Liver (tissue), 8 donors: ENCODE measurements at regions not wholly inside any gene's neighbourhood (a gene's known extent, or its start where the extent isn't known, plus 50 kb on each side); places are given as distances from the start of the nearest gene placed in this dataset.

Source experiments
- DNase-seq: peaks from one replicate; pipeline ENCODE4 v3.0.0-alpha.2; 2017; ENCODE audit warnings: low spot score
- H3K27ac ChIP-seq, 2 donors: one replicate each; pipeline ENCODE4 v1.7.0; 2013; ENCODE audit warnings: inconsistent platforms in 2 of 2, low read length in 2 of 2, control low read depth in 1 of 2, low read depth in 1 of 2, mild to moderate bottlenecking in 1 of 2
- H3K27me3 ChIP-seq, 4 donors: one replicate each; pipeline versions ENCODE4 v1.6.1 to v1.7.0; 2013; ENCODE audit warnings: low read length in 3 of 4, inconsistent platforms in 1 of 4, mild to moderate bottlenecking in 1 of 4, moderate library complexity in 1 of 4; ENCODE audit not compliant: control insufficient read depth in 4 of 4, insufficient read depth in 4 of 4
- H3K36me3 ChIP-seq, 4 donors: one replicate each; pipeline versions ENCODE4 v1.6.1 to v1.7.0; 2013; ENCODE audit warnings: low read length in 3 of 4, mild to moderate bottlenecking in 3 of 4, low read depth in 1 of 4, moderate library complexity in 1 of 4; ENCODE audit not compliant: control insufficient read depth in 4 of 4, insufficient read depth in 3 of 4
- H3K4me1 ChIP-seq, 4 donors: one replicate each; pipeline versions ENCODE4 v1.6.1 to v1.7.0; 2013; ENCODE audit warnings: low read length in 3 of 4, mild to moderate bottlenecking in 3 of 4, moderate library complexity in 1 of 4; ENCODE audit not compliant: control insufficient read depth in 4 of 4, insufficient read depth in 4 of 4
- H3K4me3 ChIP-seq, 3 donors: one replicate each; pipeline versions ENCODE4 v1.6.1 to v1.7.0; 2013; ENCODE audit warnings: low read length in 3 of 3, control low read depth in 1 of 3, low read depth in 1 of 3, mild to moderate bottlenecking in 1 of 3
- H3K9ac ChIP-seq, 2 donors: one replicate each; pipeline ENCODE4 v1.7.0; 2013; ENCODE audit warnings: low read length in 2 of 2, mild to moderate bottlenecking in 2 of 2, moderate library complexity in 2 of 2, control low read depth in 1 of 2, low read depth in 1 of 2
- H3K9me3 ChIP-seq, 4 donors: one replicate each; pipeline versions ENCODE4 v1.6.1 to v1.7.0; 2013; ENCODE audit warnings: low read length in 3 of 4; ENCODE audit not compliant: control insufficient read depth in 4 of 4
- ATF3 ChIP-seq: IDR thresholded peaks from 2 replicates; pipeline ENCODE4 v1.6.1; 2016; ENCODE audit warnings: antibody characterized with exemption
- CTCF ChIP-seq: fragments of 150-350 bp; IDR thresholded peaks from 2 replicates; pipeline ENCODE4 v1.5.1; 2017; ENCODE audit warnings: improper control_type of control experiment, low read depth, low read length; ENCODE audit not compliant: missing input control
- EGR1 ChIP-seq, 2 donors: IDR thresholded peaks; 2 replicates each; pipeline ENCODE4 v1.6.1; 2016 to 2018; ENCODE audit warnings: antibody characterized with exemption in 2 of 2, low read depth in 2 of 2
- FOXA1 ChIP-seq: IDR thresholded peaks from 2 replicates; pipeline ENCODE4 v1.6.1; 2016; ENCODE audit warnings: antibody characterized with exemption
- FOXA2 ChIP-seq: IDR thresholded peaks from 2 replicates; pipeline ENCODE4 v1.6.1; 2016; ENCODE audit warnings: antibody characterized with exemption
- GABPA ChIP-seq, 2 donors: IDR thresholded peaks in 1 of 2; conservative IDR thresholded peaks in 1 of 2; 2 replicates each; pipeline ENCODE4 v1.6.1; 2016; ENCODE audit warnings: antibody characterized with exemption in 2 of 2, mild to moderate bottlenecking in 1 of 2, moderate library complexity in 1 of 2
- HNF4A ChIP-seq, 2 donors: conservative IDR thresholded peaks; 2 replicates each; pipeline ENCODE4 v1.6.1; 2016; ENCODE audit warnings: antibody characterized with exemption in 2 of 2, mild to moderate bottlenecking in 2 of 2
- HNF4G ChIP-seq: IDR thresholded peaks from 2 replicates; pipeline ENCODE4 v1.6.1; 2016; ENCODE audit warnings: antibody characterized with exemption
- JUND ChIP-seq, 2 donors: IDR thresholded peaks; 2 replicates each; pipeline ENCODE4 v1.6.1; 2016; ENCODE audit warnings: antibody characterized with exemption in 2 of 2
- MAX ChIP-seq: IDR thresholded peaks from 2 replicates; pipeline ENCODE4 v1.6.1; 2016; ENCODE audit warnings: antibody characterized with exemption
- NR2F2 ChIP-seq: IDR thresholded peaks from 2 replicates; pipeline ENCODE4 v1.6.1; 2016; ENCODE audit warnings: antibody characterized with exemption
- REST ChIP-seq: IDR thresholded peaks from 2 replicates; pipeline ENCODE4 v1.6.1; 2016; ENCODE audit warnings: antibody characterized with exemption, mild to moderate bottlenecking
- RXRA ChIP-seq, 2 donors: IDR thresholded peaks; 2 replicates each; pipeline ENCODE4 v1.6.1; 2017 to 2018; ENCODE audit warnings: antibody characterized with exemption in 2 of 2, mild to moderate bottlenecking in 1 of 2
- SP1 ChIP-seq: IDR thresholded peaks from 2 replicates; pipeline ENCODE4 v1.6.1; 2018; ENCODE audit warnings: antibody characterized with exemption, mild to moderate bottlenecking
- TAF1 ChIP-seq: conservative IDR thresholded peaks from 2 replicates; pipeline ENCODE4 v1.6.1; 2016; ENCODE audit warnings: antibody characterized with exemption, mild to moderate bottlenecking
- YY1 ChIP-seq: IDR thresholded peaks from 2 replicates; pipeline ENCODE4 v1.6.1; 2016; ENCODE audit warnings: antibody characterized with exemption, mild to moderate bottlenecking
- ZBTB33 ChIP-seq: IDR thresholded peaks from 2 replicates; pipeline ENCODE4 v1.6.1; 2016; ENCODE audit warnings: antibody characterized with exemption
- WGBS: extraction: QIAGEN DNeasy Blood & Tissue Kit; methylation state at CpG from one replicate; pipeline ENCODE4 v1.1.7; 2013; 5-methylcytosine and 5-hydroxymethylcytosine counted together
- donor health status: healthy.
- donor health status: healthy.
- donor health status: healthy.
- donor health status: healthy.
- donor health status: healthy.

- Histone ChIP-seq H3K27ac (peak overlapping the region; percentile 80 to 86), H3K27me3 (no peaks in the 10 kb centered on the region)
- TF ChIP-seq REST: no peak
- TF ChIP-seq NR2F2: no peak
- no peak for TF ChIP-seq CTCF
- no peak for TF ChIP-seq YY1
- no peak for TF ChIP-seq HNF4G
- TF ChIP-seq RXRA (IDR thresholded peaks at IDR 0.05): no peak
- TF ChIP-seq EGR1 (IDR thresholded peaks at IDR 0.05; ENCODE audit: low read depth in 2 of 2): no peak
- TF ChIP-seq GABPA (IDR thresholded peaks at IDR 0.05 in 1 of 2, conservative IDR thresholded peaks at IDR 0.05 in 1 of 2): no peak
- no peak for TF ChIP-seq HNF4A (conservative IDR thresholded peaks at IDR 0.05)
- TF ChIP-seq TAF1: no peak
- no peak for TF ChIP-seq SP1
- no peak for TF ChIP-seq MAX
- TF ChIP-seq JUND (IDR thresholded peaks at IDR 0.05): no peak
- TF ChIP-seq ATF3: no peak
- no peak for TF ChIP-seq FOXA2
- no peak for TF ChIP-seq FOXA1
- no peak for TF ChIP-seq ZBTB33
Measured at GRCh38 chr9:135245482-135246247, 158.2 kb downstream of the OLFM1 start.

More at GRCh38 chr9:135245482-135246247, 158.2 kb downstream of the OLFM1 start:
- Histone ChIP-seq H3K9me3 (no peaks in the 10 kb centered on the region), H3K4me1 (peaks cover 0 to 29% (median 25%) of the 10 kb centered on the region in 4 donors), H3K36me3 (no peaks in the 10 kb centered on the region), H3K9ac (no peak overlapping the region), H3K4me3 (no peak overlapping the region)
- WGBS: 80% methylated on average over 22 of the region's 22 CpGs
- DNase-seq: no peak
